ENCODE measurements at regions not wholly inside any gene's neighbourhood (a gene's known extent, or its start where the extent isn't known, plus 50 kb on each side); places are given as distances from the start of the nearest gene placed in this dataset.

GRCh38 chr21:15531986-15532385 is 197.8 kb upstream of the USP25 start:
- TF ChIP-seq CTCF (IDR thresholded peaks at IDR 0.05; ENCODE audit: low read depth, low read length, missing control alignments) = no peak
- in situ Hi-C loops (cut with HindIII; ENCODE audit: low pct_ligation_motif_present, low sequenced_read_pairs) = no loop called here
- no peaks in the 10 kb centered on the region for H3K36me3 ChIP-seq (replicated peaks)
- no peak for DNase-seq
- no peak overlapping the region for H3K4me3 ChIP-seq (ENCODE audit: low read depth, low read length)
- no peaks in the 10 kb centered on the region for H3K27me3 ChIP-seq (replicated peaks)
- no peak overlapping the region for H3K27ac ChIP-seq

GRCh38 chr21:15533618-15534017 is 196.2 kb upstream of the USP25 start:
- Histone ChIP-seq H3K36me3 (replicated peaks) (no peaks in the 10 kb centered on the region), H3K27ac (no peak overlapping the region), H3K4me3 (ENCODE audit: low read depth, low read length) (no peak overlapping the region), H3K27me3 (replicated peaks) (peaks cover 3% of the 10 kb centered on the region)
- no peak for TF ChIP-seq CTCF (IDR thresholded peaks at IDR 0.05; ENCODE audit: low read depth, low read length, missing control alignments)
- DNase-seq = no peak
- in situ Hi-C loops (cut with HindIII; ENCODE audit: low pct_ligation_motif_present, low sequenced_read_pairs) = no loop called here

GRCh38 chr21:15534450-15534886 is 195.3 kb upstream of the USP25 start:
- in situ Hi-C loops (cut with HindIII; ENCODE audit: low pct_ligation_motif_present, low sequenced_read_pairs) = no loop called here
- TF ChIP-seq CTCF (IDR thresholded peaks at IDR 0.05; ENCODE audit: low read depth, low read length, missing control alignments) = no peak
- no peaks in the 10 kb centered on the region for H3K36me3 ChIP-seq (replicated peaks)
- H3K27me3 ChIP-seq (replicated peaks) = peaks cover 7% of the 10 kb centered on the region
- DNase-seq = no peak
- no peak overlapping the region for H3K27ac ChIP-seq
- no peak overlapping the region for H3K4me3 ChIP-seq (ENCODE audit: low read depth, low read length)

- no peaks in the 10 kb centered on the region for H3K36me3 ChIP-seq (replicated peaks)
- no peak for DNase-seq
- H3K27me3 ChIP-seq (replicated peaks) = peaks cover 7% of the 10 kb centered on the region
- in situ Hi-C loops (cut with HindIII; ENCODE audit: low pct_ligation_motif_present, low sequenced_read_pairs) = no loop called here
- no peak overlapping the region for H3K27ac ChIP-seq
- H3K4me3 ChIP-seq (ENCODE audit: low read depth, low read length) = no peak overlapping the region
- no peak for TF ChIP-seq CTCF (IDR thresholded peaks at IDR 0.05; ENCODE audit: low read depth, low read length, missing control alignments)
These were observed 190.4 kb upstream of the USP25 start for GRCh38 chr21:15539376-15539775.

GRCh38 chr21:15543473-15543872 is 186.3 kb upstream of the USP25 start:
- no peak overlapping the region for H3K27ac ChIP-seq
- DNase-seq = no peak
- in situ Hi-C loops (cut with HindIII; ENCODE audit: low pct_ligation_motif_present, low sequenced_read_pairs) = no loop called here
- H3K27me3 ChIP-seq (replicated peaks) = peaks cover 5% of the 10 kb centered on the region
- H3K4me3 ChIP-seq (ENCODE audit: low read depth, low read length) = no peak overlapping the region
- H3K36me3 ChIP-seq (replicated peaks) = no peaks in the 10 kb centered on the region
- TF ChIP-seq CTCF (IDR thresholded peaks at IDR 0.05; ENCODE audit: low read depth, low read length, missing control alignments) = no peak

GRCh38 chr21:15549671-15550070 is 180.1 kb upstream of the USP25 start:
- Histone ChIP-seq H3K27ac (no peak overlapping the region), H3K27me3 (replicated peaks) (no peaks in the 10 kb centered on the region), H3K36me3 (replicated peaks) (no peaks in the 10 kb centered on the region), H3K4me3 (ENCODE audit: low read depth, low read length) (no peak overlapping the region)
- in situ Hi-C loops (cut with HindIII; ENCODE audit: low pct_ligation_motif_present, low sequenced_read_pairs) = no loop called here
- TF ChIP-seq CTCF (IDR thresholded peaks at IDR 0.05; ENCODE audit: low read depth, low read length, missing control alignments) = no peak
- peak; percentile 51 for DNase-seq

Measured in brain microvascular endothelial cell (primary cell).